ENCODE measurements at regions not wholly inside any gene's neighbourhood (a gene's known extent, or its start where the extent isn't known, plus 50 kb on each side); places are given as distances from the start of the nearest gene placed in this dataset.

GRCh38 chr2:183214680-183215079, 90.4 kb downstream of the NUP35 start:
- H3K9ac ChIP-seq: no peak overlapping the region
- H3K27me3 ChIP-seq (ENCODE audit: insufficient read depth): no peaks in the 10 kb centered on the region
- DNase-seq: no peak
- H3K27ac ChIP-seq (ENCODE audit: low read depth in 2 of 2, low read length in 1 of 2): no peak overlapping the region
- H3K36me3 ChIP-seq (replicated peaks in 1 of 2; ENCODE audit: control insufficient read depth in 1 of 2, insufficient read depth in 2 of 2, low read length in 1 of 2): peaks cover 0 to 4% of the 10 kb centered on the region in 2 experiments
- POLR2A ChIA-PET: no interaction called here
- CTCF ChIA-PET: no interaction called here
- no peaks in the 10 kb centered on the region for H3K4me1 ChIP-seq (ENCODE audit: control insufficient read depth in 1 of 2, insufficient read depth in 2 of 2, low read depth in 1 of 2, low read length in 1 of 2)
- H2AFZ ChIP-seq (ENCODE audit: low read depth): no peak overlapping the region
- H3K9me3 ChIP-seq: 0 out of 2 replicates have a peak, but pooled peaks cover 4% of the 10 kb centered on the region
- H3F3A ChIP-seq (replicated peaks; ENCODE audit: insufficient read depth): no peaks in the 10 kb centered on the region
- H3K4me2 ChIP-seq: no peak overlapping the region
- no peaks in the 10 kb centered on the region for H3K79me2 ChIP-seq (ENCODE audit: insufficient read depth)
- no peak overlapping the region for H3K4me3 ChIP-seq (ENCODE audit: low read depth in 2 of 2, low read length in 1 of 2)
- 68% methylated on average over 2 of the region's 2 CpGs for WGBS (ENCODE audit: low lambda C conversion rate)
- no peaks in the 10 kb centered on the region for H4K20me1 ChIP-seq (ENCODE audit: insufficient read depth)
- no peaks in the 10 kb centered on the region for H3K9me2 ChIP-seq
- TF ChIP-seq MAX (IDR thresholded peaks at IDR 0.05; ENCODE audit: low read depth): no peak
- TF ChIP-seq USF1 (IDR thresholded peaks at IDR 0.05; ENCODE audit: borderline replicate concordance, low read depth): no peak
- no peak for TF ChIP-seq REST (IDR thresholded peaks at IDR 0.05; ENCODE audit: low read depth, low read length)
- no peak for TF ChIP-seq MXI1 (IDR thresholded peaks at IDR 0.05; ENCODE audit: low read depth, low read length)
- no peak for TF ChIP-seq RCOR1 (IDR thresholded peaks at IDR 0.05; ENCODE audit: low read length)
- no peak for TF ChIP-seq NRF1 (IDR thresholded peaks at IDR 0.05; ENCODE audit: low read depth, low read length)
- TF ChIP-seq POLR2AphosphoS5 (IDR thresholded peaks at IDR 0.05; ENCODE audit: low read depth, low read length): no peak
- no peak for TF ChIP-seq FOXM1 (IDR thresholded peaks at IDR 0.05; ENCODE audit: low read depth)
- no peak for TF ChIP-seq TCF12 (IDR thresholded peaks at IDR 0.05)
- no peak for TF ChIP-seq CHD2 (IDR thresholded peaks at IDR 0.05; ENCODE audit: low read length, partially characterized antibody)
- TF ChIP-seq YY1 (IDR thresholded peaks at IDR 0.05; ENCODE audit: low read depth): no peak
- TF ChIP-seq GABPA (IDR thresholded peaks at IDR 0.05; ENCODE audit: low read depth): no peak
- TF ChIP-seq SMC3 (IDR thresholded peaks at IDR 0.05; ENCODE audit: low read depth, low read length): no peak
- TF ChIP-seq MEF2A (IDR thresholded peaks at IDR 0.05; ENCODE audit: borderline replicate concordance, low read depth): no peak
- no peak for TF ChIP-seq TAF1 (IDR thresholded peaks at IDR 0.05; ENCODE audit: borderline replicate concordance, low read depth, low read length)
- no peak for TF ChIP-seq RFX5 (IDR thresholded peaks at IDR 0.05; ENCODE audit: low read length)
- TF ChIP-seq RAD21 (IDR thresholded peaks at IDR 0.05; ENCODE audit: low read length): no peak

All from SK-N-SH (cell line).